CD8-positive, alpha-beta memory T cell (primary cell): ENCODE measurements at regions not wholly inside any gene's neighbourhood (a gene's known extent, or its start where the extent isn't known, plus 50 kb on each side); places are given as distances from the start of the nearest gene placed in this dataset.

Experiments used
- CTCF ChIA-PET: fragments of 350-600 bp; sonication (Branson Sonifier 250); formaldehyde crosslinking; loops from one replicate; lab custom pipeline; 2021; ENCODE audit warnings: antibody characterized with exemption; lab: Charles Lee
- POLR2A ChIA-PET: fragments of 350-600 bp; sonication (Branson Sonifier 250); formaldehyde crosslinking; loops from one replicate; lab custom pipeline; 2021; ENCODE audit warnings: antibody characterized with exemption; lab: Charles Lee
- DNase-seq, 5 donors: peaks; one replicate each; pipeline versions ENCODE4 v3.0.0 to v3.0.0-alpha.2; 2020 to 2022; ENCODE audit warnings: mixed read lengths in 1 of 5
- H3K27ac ChIP-seq: one replicate; pipeline ENCODE4 v1.7.0; 2013; ENCODE audit warnings: low read depth, mild to moderate bottlenecking, low read length, moderate library complexity
- H3K27me3 ChIP-seq: 2 replicates; pipeline ENCODE4 v1.7.0; 2013; ENCODE audit warnings: low read length, mild to moderate bottlenecking; ENCODE audit not compliant: insufficient read depth, poor library complexity, severe bottlenecking
- H3K36me3 ChIP-seq: 2 replicates; pipeline ENCODE4 v1.7.0; 2013; ENCODE audit warnings: mild to moderate bottlenecking, low read length, moderate library complexity; ENCODE audit not compliant: insufficient read depth
- H3K4me1 ChIP-seq: 2 replicates; pipeline ENCODE4 v1.7.0; 2013; ENCODE audit warnings: mild to moderate bottlenecking, low read length, moderate library complexity; ENCODE audit not compliant: insufficient read depth
- H3K4me3 ChIP-seq: 2 replicates; pipeline ENCODE4 v1.7.0; 2013; ENCODE audit warnings: mild to moderate bottlenecking, low read length
- H3K9me3 ChIP-seq: 2 replicates; pipeline ENCODE4 v1.7.0; 2013; ENCODE audit warnings: mild to moderate bottlenecking, low read length
- H3K27ac Mint-ChIP-seq, 8 donors: one replicate each; pipeline ENCODE4 v1.8.0; 2020 to 2021; ENCODE audit warnings: mixed read lengths in 8 of 8, mild to moderate bottlenecking in 6 of 8, inconsistent platforms in 3 of 8, moderate library complexity in 3 of 8
- H3K27me3 Mint-ChIP-seq, 2 donors: one replicate each; pipeline ENCODE4 v1.8.0; 2020 to 2021; ENCODE audit warnings: mixed read lengths in 2 of 2, mild to moderate bottlenecking in 1 of 2, moderate library complexity in 1 of 2
- H3K36me3 Mint-ChIP-seq, 3 donors: one replicate each; pipeline ENCODE4 v1.8.0; 2020 to 2021; ENCODE audit warnings: mixed read lengths in 3 of 3, inconsistent platforms in 1 of 3, mild to moderate bottlenecking in 1 of 3
- H3K4me1 Mint-ChIP-seq, 3 donors: one replicate each; pipeline ENCODE4 v1.8.0; 2020 to 2021; ENCODE audit warnings: mixed read lengths in 3 of 3, inconsistent platforms in 1 of 3, mild to moderate bottlenecking in 1 of 3
- H3K4me3 Mint-ChIP-seq, 7 donors: one replicate each; pipeline ENCODE4 v1.8.0; 2020 to 2021; ENCODE audit warnings: mixed read lengths in 7 of 7, mild to moderate bottlenecking in 6 of 7, moderate library complexity in 4 of 7, inconsistent platforms in 2 of 7
- H3K9me3 Mint-ChIP-seq, 5 donors: one replicate each; pipeline ENCODE4 v1.8.0; 2020 to 2022; ENCODE audit warnings: mixed read lengths in 5 of 5, mild to moderate bottlenecking in 3 of 5, moderate library complexity in 2 of 5, inconsistent platforms in 1 of 5

DNA sequence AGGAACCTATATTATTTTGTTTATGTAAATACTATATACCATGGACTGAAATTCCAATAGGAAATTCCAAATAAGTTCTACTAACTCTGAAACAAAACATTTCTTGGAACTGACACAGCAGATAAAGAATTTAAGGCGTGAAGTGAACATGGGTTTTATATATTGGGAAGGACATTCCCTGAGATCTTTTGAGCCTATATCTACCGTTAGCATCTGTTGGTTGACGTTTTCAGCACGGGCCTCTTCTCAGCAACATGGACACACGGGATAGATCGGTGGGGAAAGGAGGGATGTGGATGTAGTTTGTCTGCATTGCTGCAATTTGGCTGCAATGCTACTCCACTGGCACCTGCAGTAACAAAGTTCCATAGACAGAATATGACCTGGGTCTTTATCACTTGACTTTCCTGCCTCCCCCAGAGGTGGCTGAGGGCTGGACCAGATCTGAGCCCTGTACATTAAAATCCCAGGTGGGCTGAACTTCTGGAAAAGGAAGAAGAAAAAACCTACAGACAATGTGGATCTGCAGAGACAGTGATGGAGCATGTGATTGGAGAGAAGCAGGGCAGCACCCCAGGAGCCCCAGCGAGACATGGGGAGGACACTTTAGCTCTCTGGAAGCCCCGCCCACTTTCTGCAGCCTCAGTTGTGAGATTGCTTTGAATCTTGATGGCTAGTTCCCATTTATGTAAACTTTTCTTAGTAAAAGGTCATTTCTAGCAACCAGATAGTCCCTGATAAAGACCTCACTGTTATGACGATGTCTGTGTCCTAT, 91.2 kb upstream of the CPEB4 start:
- no peak overlapping the region for H3K27ac ChIP-seq
- ChIA-PET POLR2A (no interaction called here), CTCF (no interaction called here)
- Mint-ChIP-seq H3K4me3 (no peak overlapping the region), H3K4me1 (no peaks in the 10 kb centered on the region), H3K27ac (no peak overlapping the region), H3K9me3 (no peaks in the 10 kb centered on the region), H3K27me3 (peaks cover 1 to 3% of the 10 kb centered on the region in 2 donors), H3K36me3 (no peaks in the 10 kb centered on the region)
- no peaks in the 10 kb centered on the region for H3K27me3 ChIP-seq
- DNase-seq, result no peak
- no peaks in the 10 kb centered on the region for H3K4me1 ChIP-seq
- no peak overlapping the region for H3K4me3 ChIP-seq
- no peaks in the 10 kb centered on the region for H3K9me3 ChIP-seq
- no peaks in the 10 kb centered on the region for H3K36me3 ChIP-seq

- POLR2A ChIA-PET, result no interaction called here
- DNase-seq, result no peak
Observed at GRCh38 chr5:173798127-173798810, 89.9 kb upstream of the CPEB4 start.

GRCh38 chr5:173800340-173800739, 87.8 kb upstream of the CPEB4 start:
- H3K9me3 ChIP-seq, result no peaks in the 10 kb centered on the region
- H3K27ac ChIP-seq, result no peak overlapping the region
- DNase-seq, result no peak
- no peaks in the 10 kb centered on the region for H3K27me3 ChIP-seq
- H3K9me3 Mint-ChIP-seq, result peaks cover 0 to 3% (median 0%) of the 10 kb centered on the region in 5 donors
- no peaks in the 10 kb centered on the region for H3K36me3 Mint-ChIP-seq
- H3K27me3 Mint-ChIP-seq, result peaks cover 1 to 3% of the 10 kb centered on the region in 2 donors
- POLR2A ChIA-PET, result no interaction called here
- H3K4me3 Mint-ChIP-seq, result no peak overlapping the region
- no peaks in the 10 kb centered on the region for H3K4me1 Mint-ChIP-seq
- CTCF ChIA-PET, result no interaction called here
- no peaks in the 10 kb centered on the region for H3K36me3 ChIP-seq
- H3K27ac Mint-ChIP-seq, result no peak overlapping the region
- no peaks in the 10 kb centered on the region for H3K4me1 ChIP-seq
- H3K4me3 ChIP-seq, result no peak overlapping the region

More at GRCh38 chr5:173798127-173798810, 89.9 kb upstream of the CPEB4 start:
- H3K4me3 Mint-ChIP-seq, result no peak overlapping the region
- Histone ChIP-seq H3K4me3 (no peak overlapping the region), H3K9me3 (no peaks in the 10 kb centered on the region), H3K36me3 (no peaks in the 10 kb centered on the region), H3K27me3 (no peaks in the 10 kb centered on the region), H3K4me1 (no peaks in the 10 kb centered on the region), H3K27ac (no peak overlapping the region)
- peaks cover 1 to 3% of the 10 kb centered on the region in 2 donors for H3K27me3 Mint-ChIP-seq
- H3K36me3 Mint-ChIP-seq, result no peaks in the 10 kb centered on the region
- H3K27ac Mint-ChIP-seq, result no peak overlapping the region
- CTCF ChIA-PET, result no interaction called here
- H3K4me1 Mint-ChIP-seq, result no peaks in the 10 kb centered on the region
- no peaks in the 10 kb centered on the region for H3K9me3 Mint-ChIP-seq

DNA sequence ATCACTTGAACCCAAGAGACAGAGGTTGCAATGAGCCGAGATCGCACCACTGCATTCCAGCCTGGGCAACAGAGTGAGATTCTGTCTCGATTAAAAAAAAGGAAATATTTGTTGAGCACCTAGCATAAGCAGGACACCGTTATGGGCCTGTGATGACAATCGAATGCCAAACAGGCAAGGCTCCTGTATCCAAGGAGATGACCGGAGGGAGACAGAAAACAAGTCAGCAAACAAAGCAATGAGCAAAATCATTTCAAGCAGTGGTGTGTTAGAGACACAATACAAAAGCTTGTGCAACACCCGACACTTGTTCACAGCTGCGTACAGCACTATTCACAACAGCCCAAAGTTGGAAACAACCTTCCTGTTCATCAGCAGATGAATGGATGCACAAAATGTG, 87.1 kb upstream of the CPEB4 start:
- ChIA-PET CTCF (no interaction called here), POLR2A (no interaction called here)
- Histone ChIP-seq H3K9me3 (no peaks in the 10 kb centered on the region), H3K27ac (no peak overlapping the region), H3K27me3 (no peaks in the 10 kb centered on the region), H3K4me3 (no peak overlapping the region), H3K36me3 (no peaks in the 10 kb centered on the region), H3K4me1 (no peaks in the 10 kb centered on the region)
- no peak for DNase-seq
- H3K4me3 Mint-ChIP-seq, result no peak overlapping the region
- no peak overlapping the region for H3K27ac Mint-ChIP-seq
- H3K36me3 Mint-ChIP-seq, result no peaks in the 10 kb centered on the region
- peaks cover 0 to 3% (median 0%) of the 10 kb centered on the region in 5 donors for H3K9me3 Mint-ChIP-seq
- H3K4me1 Mint-ChIP-seq, result no peaks in the 10 kb centered on the region
- peaks cover 1 to 3% of the 10 kb centered on the region in 2 donors for H3K27me3 Mint-ChIP-seq

GRCh38 chr5:173802670-173803165, 85.4 kb upstream of the CPEB4 start:
- H3K36me3 ChIP-seq, result no peaks in the 10 kb centered on the region
- no peaks in the 10 kb centered on the region for H3K27me3 ChIP-seq
- H3K36me3 Mint-ChIP-seq, result no peaks in the 10 kb centered on the region
- H3K4me1 ChIP-seq, result no peaks in the 10 kb centered on the region
- no peak overlapping the region for H3K4me3 ChIP-seq
- peaks cover 1 to 3% of the 10 kb centered on the region in 2 donors for H3K27me3 Mint-ChIP-seq
- H3K9me3 ChIP-seq, result no peaks in the 10 kb centered on the region
- H3K4me1 Mint-ChIP-seq, result no peaks in the 10 kb centered on the region
- peaks cover 0 to 3% (median 0%) of the 10 kb centered on the region in 5 donors for H3K9me3 Mint-ChIP-seq
- no peak overlapping the region for H3K4me3 Mint-ChIP-seq
- POLR2A ChIA-PET, result no interaction called here
- DNase-seq, result no peak
- no peak overlapping the region for H3K27ac Mint-ChIP-seq
- CTCF ChIA-PET, result no interaction called here
- no peak overlapping the region for H3K27ac ChIP-seq

GRCh38 chr5:173804579-173804978, 83.6 kb upstream of the CPEB4 start:
- Mint-ChIP-seq H3K4me1 (no peaks in the 10 kb centered on the region), H3K9me3 (peaks cover 0 to 3% (median 0%) of the 10 kb centered on the region in 5 donors), H3K27ac (no peak overlapping the region), H3K4me3 (no peak overlapping the region), H3K36me3 (no peaks in the 10 kb centered on the region), H3K27me3 (peaks cover 0 to 3% of the 10 kb centered on the region in 2 donors)
- no peak for DNase-seq
- H3K4me1 ChIP-seq, result no peaks in the 10 kb centered on the region
- POLR2A ChIA-PET, result no interaction called here
- H3K27me3 ChIP-seq, result no peaks in the 10 kb centered on the region
- H3K9me3 ChIP-seq, result no peaks in the 10 kb centered on the region
- no peaks in the 10 kb centered on the region for H3K36me3 ChIP-seq
- CTCF ChIA-PET, result no interaction called here
- H3K27ac ChIP-seq, result no peak overlapping the region
- H3K4me3 ChIP-seq, result no peak overlapping the region

GRCh38 chr5:173806270-173807035, 81.7 kb upstream of the CPEB4 start:
- no peaks in the 10 kb centered on the region for H3K27me3 ChIP-seq
- H3K36me3 ChIP-seq, result no peaks in the 10 kb centered on the region
- Mint-ChIP-seq H3K4me1 (no peaks in the 10 kb centered on the region), H3K9me3 (peaks cover 0 to 11% (median 0%) of the 10 kb centered on the region in 5 donors), H3K27me3 (peaks cover 0 to under 1% of the 10 kb centered on the region in 2 donors), H3K36me3 (no peaks in the 10 kb centered on the region), H3K4me3 (no peak overlapping the region), H3K27ac (no peak overlapping the region)
- CTCF ChIA-PET, result no interaction called here
- H3K9me3 ChIP-seq, result no peaks in the 10 kb centered on the region
- H3K27ac ChIP-seq, result no peak overlapping the region
- POLR2A ChIA-PET, result no interaction called here
- H3K4me1 ChIP-seq, result no peaks in the 10 kb centered on the region
- DNase-seq, result no peak
- no peak overlapping the region for H3K4me3 ChIP-seq

DNA sequence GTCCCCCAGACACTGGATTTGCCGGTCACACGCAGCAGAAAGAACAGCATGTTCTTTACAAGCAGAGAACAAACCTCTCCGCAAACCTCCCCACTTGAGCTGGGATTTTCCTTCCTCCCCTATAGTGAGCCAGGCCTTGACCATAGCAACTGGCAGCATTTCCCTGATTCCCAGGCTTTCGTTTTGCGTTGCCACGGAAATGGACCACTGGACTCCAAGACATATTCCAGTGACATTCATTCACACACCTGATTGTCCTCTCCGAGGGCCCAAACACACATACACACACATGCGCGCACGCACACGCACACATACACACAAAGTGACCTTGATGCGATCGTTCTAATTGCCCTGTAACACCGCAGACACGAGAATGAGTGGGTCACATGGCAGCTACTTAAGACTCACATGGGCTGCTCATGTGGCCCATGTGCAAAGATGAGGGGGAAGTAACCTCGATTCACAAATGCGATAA, 80.9 kb upstream of the CPEB4 start:
- Histone ChIP-seq H3K27ac (no peak overlapping the region), H3K27me3 (no peaks in the 10 kb centered on the region), H3K36me3 (no peaks in the 10 kb centered on the region), H3K4me3 (no peak overlapping the region), H3K4me1 (no peaks in the 10 kb centered on the region), H3K9me3 (no peaks in the 10 kb centered on the region)
- no peak overlapping the region for H3K27ac Mint-ChIP-seq
- POLR2A ChIA-PET, result no interaction called here
- H3K9me3 Mint-ChIP-seq, result peaks cover 0 to 11% (median 0%) of the 10 kb centered on the region in 5 donors
- CTCF ChIA-PET, result no interaction called here
- H3K4me3 Mint-ChIP-seq, result no peak overlapping the region
- H3K36me3 Mint-ChIP-seq, result no peaks in the 10 kb centered on the region
- H3K4me1 Mint-ChIP-seq, result no peaks in the 10 kb centered on the region
- DNase-seq, result no peak
- peaks cover 0 to 2% of the 10 kb centered on the region in 2 donors for H3K27me3 Mint-ChIP-seq
